MM.1S (cell line): ENCODE measurements at regions not wholly inside any gene's neighbourhood (a gene's known extent, or its start where the extent isn't known, plus 50 kb on each side); places are given as distances from the start of the nearest gene placed in this dataset.

ENCODE experiments used
- EZH2 ChIP-seq: fragments of 300-600 bp; sonication (generic); optimal IDR thresholded peaks from 2 replicates; pipeline ENCODE3; 2017; ENCODE audit warnings: low read depth, mild to moderate bottlenecking, antibody characterized with exemption, low read length, mixed read lengths
- EZH2phosphoT487 ChIP-seq: fragments of 300-600 bp; sonication (generic); IDR thresholded peaks from 2 replicates; pipeline ENCODE4 v1.6.1; 2018; ENCODE audit warnings: antibody characterized with exemption, low read length
- TF ChIP-seq, protein P1 (sequence below): fragments of 300-600 bp; sonication (generic); IDR thresholded peaks from 2 replicates; pipeline ENCODE4 v1.5.1; 2016; ENCODE audit warnings: antibody characterized with exemption, low read length, mixed read lengths

- TF ChIP-seq, protein P1, sequence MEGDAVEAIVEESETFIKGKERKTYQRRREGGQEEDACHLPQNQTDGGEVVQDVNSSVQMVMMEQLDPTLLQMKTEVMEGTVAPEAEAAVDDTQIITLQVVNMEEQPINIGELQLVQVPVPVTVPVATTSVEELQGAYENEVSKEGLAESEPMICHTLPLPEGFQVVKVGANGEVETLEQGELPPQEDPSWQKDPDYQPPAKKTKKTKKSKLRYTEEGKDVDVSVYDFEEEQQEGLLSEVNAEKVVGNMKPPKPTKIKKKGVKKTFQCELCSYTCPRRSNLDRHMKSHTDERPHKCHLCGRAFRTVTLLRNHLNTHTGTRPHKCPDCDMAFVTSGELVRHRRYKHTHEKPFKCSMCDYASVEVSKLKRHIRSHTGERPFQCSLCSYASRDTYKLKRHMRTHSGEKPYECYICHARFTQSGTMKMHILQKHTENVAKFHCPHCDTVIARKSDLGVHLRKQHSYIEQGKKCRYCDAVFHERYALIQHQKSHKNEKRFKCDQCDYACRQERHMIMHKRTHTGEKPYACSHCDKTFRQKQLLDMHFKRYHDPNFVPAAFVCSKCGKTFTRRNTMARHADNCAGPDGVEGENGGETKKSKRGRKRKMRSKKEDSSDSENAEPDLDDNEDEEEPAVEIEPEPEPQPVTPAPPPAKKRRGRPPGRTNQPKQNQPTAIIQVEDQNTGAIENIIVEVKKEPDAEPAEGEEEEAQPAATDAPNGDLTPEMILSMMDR: no peak
- TF ChIP-seq EZH2: no peak
- TF ChIP-seq EZH2phosphoT487: no peak
These were observed 108.0 kb upstream of the MAP3K4 start for GRCh38 chr6:160883560-160883959.
